ENCODE measurements at regions not wholly inside any gene's neighbourhood (a gene's known extent, or its start where the extent isn't known, plus 50 kb on each side); places are given as distances from the start of the nearest gene placed in this dataset.

DNA sequence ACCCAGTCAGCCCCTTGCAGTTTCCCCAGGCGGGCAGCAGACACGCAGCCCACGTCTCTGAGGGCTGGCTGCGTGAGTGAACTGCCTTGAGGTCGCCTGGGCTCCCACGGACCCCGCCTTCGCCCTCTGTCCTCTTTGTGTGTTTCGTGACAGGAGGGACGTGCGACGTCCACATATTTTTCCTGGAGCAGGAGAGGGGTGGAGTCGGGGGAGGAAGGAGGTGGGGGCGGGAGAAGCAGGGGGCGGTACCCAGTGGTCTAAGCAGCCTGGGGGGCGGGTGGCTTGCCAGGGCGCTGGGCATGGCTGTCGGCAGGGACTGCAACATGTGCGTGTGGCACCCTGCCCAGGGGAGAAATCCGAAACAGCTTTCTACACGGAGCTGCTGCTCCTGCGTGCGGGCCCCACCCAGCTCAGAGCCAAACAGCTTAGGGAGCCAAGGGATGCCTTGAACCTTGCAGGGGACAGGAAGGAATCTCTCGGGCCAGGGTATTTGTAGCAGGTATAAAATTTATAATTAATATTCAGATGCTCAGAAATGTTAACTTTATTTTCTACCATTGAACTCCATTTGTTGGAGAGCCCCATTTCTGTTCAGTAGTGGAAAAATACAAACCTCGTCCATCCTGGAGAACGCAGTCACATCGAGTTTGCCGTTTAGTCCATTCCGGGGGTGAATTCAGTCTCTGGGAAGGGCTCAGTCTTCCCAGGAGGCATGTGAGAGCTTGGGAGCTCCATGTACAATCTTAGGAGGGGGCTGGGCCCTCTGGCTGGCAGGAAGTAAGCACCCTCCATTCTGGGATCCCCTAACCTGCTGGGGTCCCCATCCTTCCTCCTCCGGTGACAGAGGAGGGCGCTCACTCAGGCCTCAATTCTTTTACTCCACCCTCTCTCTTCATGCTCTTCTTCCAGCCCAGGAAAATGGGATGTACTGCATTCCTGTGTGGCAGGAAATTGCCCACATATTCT, 79.1 kb upstream of the MEF2A start:
- TF ChIP-seq, protein P1, sequence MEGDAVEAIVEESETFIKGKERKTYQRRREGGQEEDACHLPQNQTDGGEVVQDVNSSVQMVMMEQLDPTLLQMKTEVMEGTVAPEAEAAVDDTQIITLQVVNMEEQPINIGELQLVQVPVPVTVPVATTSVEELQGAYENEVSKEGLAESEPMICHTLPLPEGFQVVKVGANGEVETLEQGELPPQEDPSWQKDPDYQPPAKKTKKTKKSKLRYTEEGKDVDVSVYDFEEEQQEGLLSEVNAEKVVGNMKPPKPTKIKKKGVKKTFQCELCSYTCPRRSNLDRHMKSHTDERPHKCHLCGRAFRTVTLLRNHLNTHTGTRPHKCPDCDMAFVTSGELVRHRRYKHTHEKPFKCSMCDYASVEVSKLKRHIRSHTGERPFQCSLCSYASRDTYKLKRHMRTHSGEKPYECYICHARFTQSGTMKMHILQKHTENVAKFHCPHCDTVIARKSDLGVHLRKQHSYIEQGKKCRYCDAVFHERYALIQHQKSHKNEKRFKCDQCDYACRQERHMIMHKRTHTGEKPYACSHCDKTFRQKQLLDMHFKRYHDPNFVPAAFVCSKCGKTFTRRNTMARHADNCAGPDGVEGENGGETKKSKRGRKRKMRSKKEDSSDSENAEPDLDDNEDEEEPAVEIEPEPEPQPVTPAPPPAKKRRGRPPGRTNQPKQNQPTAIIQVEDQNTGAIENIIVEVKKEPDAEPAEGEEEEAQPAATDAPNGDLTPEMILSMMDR (IDR thresholded peaks at IDR 0.05): no peak
- peak in 1 of 2 donors; percentile 48 for TF ChIP-seq POLR2AphosphoS5 (IDR thresholded peaks at IDR 0.05)
